ENCODE measurements at regions not wholly inside any gene's neighbourhood (a gene's known extent, or its start where the extent isn't known, plus 50 kb on each side); places are given as distances from the start of the nearest gene placed in this dataset.
"Not testable (repeated sequence)": the region's sequence is repeated elsewhere in the genome, so short reads cannot be mapped to it uniquely, and the experiment has no call there.

GRCh38 chr5:152456815-152457443 is 51.9 kb upstream of the NMUR2 start:
- DNase-seq (ENCODE audit: extremely low read depth, low read depth, low spot score): no peak

- DNase-seq (ENCODE audit: extremely low read depth, low read depth, low spot score): no peak
Measured at GRCh38 chr5:152462021-152462721, 57.1 kb upstream of the NMUR2 start.

- no peak for DNase-seq (ENCODE audit: extremely low read depth, low read depth, low spot score)
Measured at GRCh38 chr5:152464048-152464447, 59.0 kb upstream of the NMUR2 start.

- DNase-seq (ENCODE audit: extremely low read depth, low read depth, low spot score): no peak
Measured at GRCh38 chr5:152465140-152465539, 60.1 kb upstream of the NMUR2 start.

GRCh38 chr5:152466085-152466745 is 61.1 kb upstream of the NMUR2 start:
- no peak for DNase-seq (ENCODE audit: extremely low read depth, low read depth, low spot score)

- no peak for DNase-seq (ENCODE audit: extremely low read depth, low read depth, low spot score)
Measured at GRCh38 chr5:152470167-152470566, 65.1 kb upstream of the NMUR2 start.

GRCh38 chr5:152472083-152472482 is 67.0 kb upstream of the NMUR2 start:
- no peak for DNase-seq (ENCODE audit: extremely low read depth, low read depth, low spot score)

- no peak for DNase-seq (ENCODE audit: extremely low read depth, low read depth, low spot score)
Measured at GRCh38 chr5:152474961-152475360, 69.9 kb upstream of the NMUR2 start.

- DNase-seq (ENCODE audit: extremely low read depth, low read depth, low spot score): no peak
Measured at GRCh38 chr5:152477536-152477935, 72.5 kb upstream of the NMUR2 start.

- DNase-seq (ENCODE audit: extremely low read depth, low read depth, low spot score): not testable (repeated sequence)
Measured at GRCh38 chr5:152479866-152480265, 74.8 kb upstream of the NMUR2 start.

- DNase-seq (ENCODE audit: extremely low read depth, low read depth, low spot score): not testable (repeated sequence)
Measured at GRCh38 chr5:152480677-152481076, 75.6 kb upstream of the NMUR2 start.

- no peak for DNase-seq (ENCODE audit: extremely low read depth, low read depth, low spot score)
Measured at GRCh38 chr5:152487130-152487529, 82.1 kb upstream of the NMUR2 start.

GRCh38 chr5:152488869-152489268 is 83.8 kb upstream of the NMUR2 start:
- DNase-seq (ENCODE audit: extremely low read depth, low read depth, low spot score): no peak

- DNase-seq (ENCODE audit: extremely low read depth, low read depth, low spot score): no peak
Measured at GRCh38 chr5:152499814-152500535, 94.9 kb upstream of the NMUR2 start.

GRCh38 chr5:152501294-152501693 is 96.2 kb upstream of the NMUR2 start:
- DNase-seq (ENCODE audit: extremely low read depth, low read depth, low spot score): no peak

- DNase-seq (ENCODE audit: extremely low read depth, low read depth, low spot score): no peak
Measured at GRCh38 chr5:152503206-152503605, 98.1 kb upstream of the NMUR2 start.

GRCh38 chr5:152505442-152506042 is 100.5 kb upstream of the NMUR2 start:
- no peak for DNase-seq (ENCODE audit: extremely low read depth, low read depth, low spot score)

GRCh38 chr5:152511120-152511519 is 106.0 kb upstream of the NMUR2 start:
- no peak for DNase-seq (ENCODE audit: extremely low read depth, low read depth, low spot score)

- no peak for DNase-seq (ENCODE audit: extremely low read depth, low read depth, low spot score)
Measured at GRCh38 chr5:152511531-152512132, 106.6 kb upstream of the NMUR2 start.

GRCh38 chr5:152514827-152515397 is 109.8 kb upstream of the NMUR2 start:
- no peak for DNase-seq (ENCODE audit: extremely low read depth, low read depth, low spot score)
